ENCODE measurements at regions not wholly inside any gene's neighbourhood (a gene's known extent, or its start where the extent isn't known, plus 50 kb on each side); places are given as distances from the start of the nearest gene placed in this dataset.

DNA sequence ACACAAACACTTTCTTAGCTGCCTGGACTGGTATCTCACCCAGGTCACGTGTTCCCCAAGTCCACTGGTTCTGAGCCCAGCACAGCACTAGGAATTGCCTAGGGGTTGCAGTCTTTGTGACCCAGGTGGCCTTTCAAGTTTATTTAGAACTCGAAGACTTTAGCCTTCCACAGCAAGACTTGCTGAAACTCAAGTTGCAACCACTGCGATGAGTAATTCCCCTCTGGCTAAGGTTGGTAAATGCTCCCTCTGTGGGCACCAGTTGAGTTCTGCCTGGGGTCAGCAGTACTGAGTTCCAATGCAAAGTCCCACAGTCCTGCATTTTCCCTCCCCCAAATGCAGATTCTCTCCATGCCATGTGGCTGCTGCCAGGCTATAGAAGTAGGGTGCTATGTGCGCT lies 77.6 kb upstream of the MOCS1 start:
- no peaks in the 10 kb centered on the region for H3K9me3 ChIP-seq (ENCODE audit: insufficient read depth, low read depth, low read length)
- TF ChIP-seq CTCF (IDR thresholded peaks at IDR 0.05; ENCODE audit: insufficient read depth, low read depth, low read length), result no peak
- TF ChIP-seq EZH2 (IDR thresholded peaks at IDR 0.05; ENCODE audit: insufficient read depth, low read length), result no peak
- Mint-ChIP-seq H3K4me1 (ENCODE audit: low read depth, unreplicated experiment) (no peaks in the 10 kb centered on the region), H3K36me3 (ENCODE audit: low read depth, unreplicated experiment) (no peaks in the 10 kb centered on the region), H3K4me3 (ENCODE audit: unreplicated experiment) (no peak overlapping the region), H3K27ac (ENCODE audit: unreplicated experiment) (no peak overlapping the region), H3K9me3 (ENCODE audit: unreplicated experiment) (peaks cover 17% of the 10 kb centered on the region), H3K27me3 (ENCODE audit: low read depth, unreplicated experiment) (peaks cover 6% of the 10 kb centered on the region)
- no peaks in the 10 kb centered on the region for H3K27me3 ChIP-seq (ENCODE audit: insufficient read depth, low read length)
- no peaks in the 10 kb centered on the region for H4K20me1 ChIP-seq (ENCODE audit: insufficient read depth, low read length)
- no peak for FAIRE-seq
- H3K36me3 ChIP-seq (ENCODE audit: insufficient read depth, low read length), result no peaks in the 10 kb centered on the region
- no peaks in the 10 kb centered on the region for H3K79me2 ChIP-seq (ENCODE audit: insufficient read depth, low read length)
- H2AFZ ChIP-seq (ENCODE audit: low read depth, low read length), result no peak overlapping the region
- DNase-seq (ENCODE audit: low read depth), result no peak
- no peak overlapping the region for H3K4me2 ChIP-seq (ENCODE audit: low read length)
- no peaks in the 10 kb centered on the region for H3K4me1 ChIP-seq (ENCODE audit: insufficient read depth, low read length)
- H3K27ac ChIP-seq (ENCODE audit: low read depth, low read length), result no peak overlapping the region
- H3K9ac ChIP-seq (ENCODE audit: low read length), result no peak overlapping the region
- H3K4me3 ChIP-seq (ENCODE audit: insufficient read depth, low read depth, low read length), result no peak overlapping the region

DNA sequence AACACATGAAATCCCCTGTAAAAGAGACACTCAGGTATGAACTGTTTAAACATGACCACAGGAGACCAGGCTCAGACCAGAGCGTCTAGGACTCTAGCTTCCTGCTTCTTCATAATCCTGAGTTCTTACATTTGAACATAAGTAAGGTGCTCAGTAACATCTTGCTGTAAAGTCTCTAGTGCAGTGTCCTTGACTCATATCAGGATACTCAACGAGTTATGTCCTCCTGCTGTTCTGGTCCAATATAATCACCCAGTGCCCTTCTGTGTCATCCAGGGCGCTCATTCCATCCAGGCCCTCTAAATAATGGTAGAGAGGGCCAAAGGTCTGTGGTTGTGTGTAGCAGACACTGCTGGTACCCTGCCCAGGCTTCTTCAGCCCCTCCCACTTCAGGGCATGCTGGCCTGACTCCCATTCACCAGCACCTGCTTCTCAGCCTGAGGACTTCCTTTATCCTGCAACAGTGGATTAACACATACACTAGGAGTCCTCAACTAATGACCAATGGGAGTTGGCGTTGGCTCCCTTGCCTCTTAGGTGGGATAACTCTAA lies 66.8 kb upstream of the MOCS1 start:
- no peaks in the 10 kb centered on the region for H4K20me1 ChIP-seq (ENCODE audit: insufficient read depth, low read length)
- H3K4me1 Mint-ChIP-seq (ENCODE audit: low read depth, unreplicated experiment), result no peaks in the 10 kb centered on the region
- H3K36me3 ChIP-seq (ENCODE audit: insufficient read depth, low read length), result no peaks in the 10 kb centered on the region
- peaks cover 12% of the 10 kb centered on the region for H3K27me3 Mint-ChIP-seq (ENCODE audit: low read depth, unreplicated experiment)
- no peak overlapping the region for H3K27ac Mint-ChIP-seq (ENCODE audit: unreplicated experiment)
- no peak overlapping the region for H3K4me3 ChIP-seq (ENCODE audit: insufficient read depth, low read depth, low read length)
- no peaks in the 10 kb centered on the region for H3K27me3 ChIP-seq (ENCODE audit: insufficient read depth, low read length)
- no peak for FAIRE-seq
- no peak for DNase-seq (ENCODE audit: low read depth)
- H3K9ac ChIP-seq (ENCODE audit: low read length), result no peak overlapping the region
- H3K27ac ChIP-seq (ENCODE audit: low read depth, low read length), result no peak overlapping the region
- H3K9me3 ChIP-seq (ENCODE audit: insufficient read depth, low read depth, low read length), result peaks cover 13% of the 10 kb centered on the region
- peaks cover 22% of the 10 kb centered on the region for H3K9me3 Mint-ChIP-seq (ENCODE audit: unreplicated experiment)
- no peaks in the 10 kb centered on the region for H3K79me2 ChIP-seq (ENCODE audit: insufficient read depth, low read length)
- H3K4me1 ChIP-seq (ENCODE audit: insufficient read depth, low read length), result no peaks in the 10 kb centered on the region
- no peaks in the 10 kb centered on the region for H3K36me3 Mint-ChIP-seq (ENCODE audit: low read depth, unreplicated experiment)
- no peak overlapping the region for H2AFZ ChIP-seq (ENCODE audit: low read depth, low read length)
- no peak overlapping the region for H3K4me3 Mint-ChIP-seq (ENCODE audit: unreplicated experiment)
- no peak overlapping the region for H3K4me2 ChIP-seq (ENCODE audit: low read length)
- no peak for TF ChIP-seq EZH2 (IDR thresholded peaks at IDR 0.05; ENCODE audit: insufficient read depth, low read length)
- TF ChIP-seq CTCF (IDR thresholded peaks at IDR 0.05; ENCODE audit: insufficient read depth, low read depth, low read length), result no peak

GRCh38 chr6:39999006-39999867 lies 65.0 kb upstream of the MOCS1 start:
- no peak overlapping the region for H3K27ac ChIP-seq (ENCODE audit: low read depth, low read length)
- no peak for FAIRE-seq
- H2AFZ ChIP-seq (ENCODE audit: low read depth, low read length), result no peak overlapping the region
- Mint-ChIP-seq H3K27ac (ENCODE audit: unreplicated experiment) (no peak overlapping the region), H3K9me3 (ENCODE audit: unreplicated experiment) (peaks cover 22% of the 10 kb centered on the region), H3K27me3 (ENCODE audit: low read depth, unreplicated experiment) (peaks cover 10% of the 10 kb centered on the region), H3K36me3 (ENCODE audit: low read depth, unreplicated experiment) (no peaks in the 10 kb centered on the region), H3K4me3 (ENCODE audit: unreplicated experiment) (no peak overlapping the region), H3K4me1 (ENCODE audit: low read depth, unreplicated experiment) (no peaks in the 10 kb centered on the region)
- peaks cover 13% of the 10 kb centered on the region for H3K9me3 ChIP-seq (ENCODE audit: insufficient read depth, low read depth, low read length)
- TF ChIP-seq EZH2 (IDR thresholded peaks at IDR 0.05; ENCODE audit: insufficient read depth, low read length), result no peak
- no peak for TF ChIP-seq CTCF (IDR thresholded peaks at IDR 0.05; ENCODE audit: insufficient read depth, low read depth, low read length)
- H3K36me3 ChIP-seq (ENCODE audit: insufficient read depth, low read length), result no peaks in the 10 kb centered on the region
- H3K4me3 ChIP-seq (ENCODE audit: insufficient read depth, low read depth, low read length), result no peak overlapping the region
- H4K20me1 ChIP-seq (ENCODE audit: insufficient read depth, low read length), result no peaks in the 10 kb centered on the region
- no peak overlapping the region for H3K4me2 ChIP-seq (ENCODE audit: low read length)
- H3K9ac ChIP-seq (ENCODE audit: low read length), result no peak overlapping the region
- no peak for DNase-seq (ENCODE audit: low read depth)
- H3K79me2 ChIP-seq (ENCODE audit: insufficient read depth, low read length), result no peaks in the 10 kb centered on the region
- no peaks in the 10 kb centered on the region for H3K4me1 ChIP-seq (ENCODE audit: insufficient read depth, low read length)
- no peaks in the 10 kb centered on the region for H3K27me3 ChIP-seq (ENCODE audit: insufficient read depth, low read length)

All from astrocyte (in vitro differentiated cells and primary cell).